ENCODE measurements at regions not wholly inside any gene's neighbourhood (a gene's known extent, or its start where the extent isn't known, plus 50 kb on each side); places are given as distances from the start of the nearest gene placed in this dataset.

- Mint-ChIP-seq H3K36me3 (ENCODE audit: low read depth) (no peaks in the 10 kb centered on the region), H3K27me3 (no peaks in the 10 kb centered on the region), H3K27ac (no peak overlapping the region), H3K4me1 (no peaks in the 10 kb centered on the region), H3K9me3 (peaks cover 12% of the 10 kb centered on the region), H3K4me3 (no peak overlapping the region)
- no peak for DNase-seq
- ChIA-PET POLR2A (no interaction called here), CTCF (no interaction called here)
These were observed 165.2 kb upstream of the SAMSN1 start for GRCh38 chr21:14711287-14711686.

- Mint-ChIP-seq H3K27ac (no peak overlapping the region), H3K4me1 (no peaks in the 10 kb centered on the region), H3K36me3 (ENCODE audit: low read depth) (no peaks in the 10 kb centered on the region), H3K27me3 (no peaks in the 10 kb centered on the region), H3K9me3 (peaks cover 15% of the 10 kb centered on the region), H3K4me3 (no peak overlapping the region)
- ChIA-PET CTCF (no interaction called here), POLR2A (no interaction called here)
- no peak for DNase-seq
These were observed 161.5 kb upstream of the SAMSN1 start for GRCh38 chr21:14707511-14708020.

DNA sequence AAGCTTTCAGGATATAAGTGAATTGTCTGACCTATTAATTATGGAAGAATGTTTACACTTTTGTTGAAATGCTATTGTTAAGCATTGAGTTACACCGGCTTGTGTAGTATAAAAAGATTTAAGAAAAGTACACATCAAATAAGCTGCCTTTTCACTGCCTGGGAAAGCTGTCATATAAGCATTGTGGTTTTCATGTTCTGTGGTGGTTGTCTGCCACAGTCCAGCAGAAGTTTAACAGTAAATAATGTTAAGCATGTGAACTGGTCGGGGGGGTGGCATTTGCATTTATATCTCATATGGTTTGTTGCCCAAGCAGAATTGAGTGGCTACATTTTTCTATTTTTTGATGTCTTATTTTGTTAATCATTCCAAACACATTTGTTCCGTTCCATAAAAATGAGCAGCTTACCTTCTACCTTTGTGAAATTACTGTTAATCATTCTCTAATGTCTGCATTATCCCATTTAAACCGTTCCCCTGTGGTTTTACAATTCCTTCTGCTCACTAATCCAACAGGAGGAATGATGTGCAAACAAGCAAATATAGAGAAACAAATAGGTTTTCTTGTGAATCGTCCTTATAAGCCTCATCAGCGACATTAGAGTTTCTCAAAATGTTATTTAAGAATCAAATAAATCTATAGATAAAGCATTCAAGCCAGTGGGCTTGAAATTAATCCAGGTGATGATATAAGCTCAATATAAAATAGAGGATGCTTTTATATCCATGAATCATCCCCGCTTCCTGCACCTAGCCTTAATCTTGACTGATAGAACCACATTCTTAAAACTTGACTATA is 160.8 kb upstream of the SAMSN1 start:
- Mint-ChIP-seq H3K4me1 (no peaks in the 10 kb centered on the region), H3K36me3 (ENCODE audit: low read depth) (no peaks in the 10 kb centered on the region), H3K4me3 (no peak overlapping the region), H3K9me3 (peaks cover 9% of the 10 kb centered on the region), H3K27ac (no peak overlapping the region), H3K27me3 (no peaks in the 10 kb centered on the region)
- POLR2A ChIA-PET = interaction anchor here (0.8 kb wide), 1 partner anchor 173 kb away, joined by 3 read pairs; no protein-coding TSS in a partner anchor
- DNase-seq = no peak
- CTCF ChIA-PET = no interaction called here

DNA sequence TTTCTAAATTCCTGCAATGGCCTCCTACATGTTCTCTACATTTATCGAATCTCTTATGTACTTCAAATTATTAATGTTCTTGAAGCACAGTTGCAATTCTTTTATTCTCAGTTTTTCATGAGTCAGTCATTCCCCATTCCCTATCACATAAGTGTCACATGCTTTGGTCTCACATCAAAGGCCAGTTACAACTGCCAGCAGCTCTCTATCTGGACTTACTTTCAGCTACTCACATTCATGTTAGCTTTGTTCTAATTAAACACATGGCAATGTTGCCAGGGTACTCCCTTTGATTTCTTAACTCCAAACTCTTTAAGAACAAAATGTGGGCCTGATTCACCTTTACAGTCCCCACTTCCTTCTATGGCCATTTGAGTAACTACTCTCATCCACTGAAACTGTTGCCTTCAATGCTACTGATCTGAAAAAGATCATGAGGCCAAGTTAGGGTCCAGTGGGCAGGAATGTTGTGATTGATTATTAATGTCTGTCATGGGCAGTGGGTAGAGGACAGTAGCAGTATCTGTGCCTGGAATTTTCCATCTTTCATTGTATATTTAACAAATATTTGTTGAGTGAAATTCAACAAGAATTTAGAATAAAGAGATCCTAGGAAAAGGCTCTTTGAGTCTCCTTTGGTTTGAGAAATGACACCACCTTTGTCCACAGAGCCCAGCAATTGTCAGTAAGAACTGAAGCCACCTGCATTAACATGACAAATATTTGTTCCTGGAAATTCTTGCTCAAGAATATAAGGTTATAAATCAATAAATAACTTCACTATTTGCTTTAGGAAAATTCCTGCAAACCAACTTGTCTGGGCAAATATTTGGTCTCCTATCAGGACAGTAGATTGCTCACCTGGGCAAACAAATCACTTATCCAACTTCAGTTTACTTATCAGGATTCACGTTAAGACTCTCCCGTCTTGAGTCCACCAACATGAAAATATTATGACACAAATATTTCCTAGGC is 153.6 kb upstream of the SAMSN1 start:
- Mint-ChIP-seq H3K27ac (no peak overlapping the region), H3K27me3 (no peaks in the 10 kb centered on the region), H3K4me3 (no peak overlapping the region), H3K9me3 (peaks cover 5% of the 10 kb centered on the region), H3K4me1 (no peaks in the 10 kb centered on the region), H3K36me3 (ENCODE audit: low read depth) (no peaks in the 10 kb centered on the region)
- ChIA-PET CTCF (no interaction called here), POLR2A (no interaction called here)
- DNase-seq = no peak

- Mint-ChIP-seq H3K4me1 (no peaks in the 10 kb centered on the region), H3K36me3 (ENCODE audit: low read depth) (peaks cover 3% of the 10 kb centered on the region), H3K27me3 (no peaks in the 10 kb centered on the region), H3K4me3 (no peak overlapping the region), H3K27ac (no peak overlapping the region), H3K9me3 (peaks cover 2% of the 10 kb centered on the region)
- DNase-seq = no peak
- ChIA-PET POLR2A (no interaction called here), CTCF (no interaction called here)
These were observed 151.7 kb upstream of the SAMSN1 start for GRCh38 chr21:14697769-14698168.

GRCh38 chr21:14694817-14695216 is 148.7 kb upstream of the SAMSN1 start:
- ChIA-PET CTCF (no interaction called here), POLR2A (no interaction called here)
- Mint-ChIP-seq H3K27me3 (no peaks in the 10 kb centered on the region), H3K4me3 (no peak overlapping the region), H3K9me3 (peaks cover 1% of the 10 kb centered on the region), H3K4me1 (peaks cover 8% of the 10 kb centered on the region), H3K36me3 (ENCODE audit: low read depth) (peaks cover 12% of the 10 kb centered on the region), H3K27ac (no peak overlapping the region)
- DNase-seq = no peak

GRCh38 chr21:14693997-14694396 is 147.9 kb upstream of the SAMSN1 start:
- H3K9me3 Mint-ChIP-seq = peaks cover 3% of the 10 kb centered on the region
- no peaks in the 10 kb centered on the region for H3K27me3 Mint-ChIP-seq
- peaks cover 14% of the 10 kb centered on the region for H3K36me3 Mint-ChIP-seq (ENCODE audit: low read depth)
- ChIA-PET CTCF (no interaction called here), POLR2A (no interaction called here)
- no peak overlapping the region for H3K27ac Mint-ChIP-seq
- no peak overlapping the region for H3K4me3 Mint-ChIP-seq
- peaks cover 8% of the 10 kb centered on the region for H3K4me1 Mint-ChIP-seq
- DNase-seq = no peak

DNA sequence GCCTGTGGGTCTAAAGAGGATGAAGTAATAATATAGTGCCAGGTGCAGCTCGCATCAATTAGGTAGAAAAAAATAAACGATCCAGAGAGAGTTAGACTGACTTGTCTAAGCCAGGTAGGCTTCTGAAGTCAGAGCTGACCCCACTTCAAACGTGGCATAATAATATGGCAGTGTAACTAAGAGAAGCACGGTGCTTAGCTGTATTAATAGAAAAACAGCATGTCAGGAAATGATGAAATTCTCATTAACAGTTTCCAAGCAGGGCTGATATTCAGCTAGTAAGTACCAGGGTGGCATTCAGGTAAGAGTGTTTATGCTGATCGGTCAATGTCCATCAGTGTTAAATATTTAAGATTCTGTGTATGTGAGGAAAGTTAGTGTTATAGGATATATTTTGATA is 145.8 kb upstream of the SAMSN1 start:
- Mint-ChIP-seq H3K4me1 (peaks cover 18% of the 10 kb centered on the region), H3K4me3 (no peak overlapping the region)

DNA sequence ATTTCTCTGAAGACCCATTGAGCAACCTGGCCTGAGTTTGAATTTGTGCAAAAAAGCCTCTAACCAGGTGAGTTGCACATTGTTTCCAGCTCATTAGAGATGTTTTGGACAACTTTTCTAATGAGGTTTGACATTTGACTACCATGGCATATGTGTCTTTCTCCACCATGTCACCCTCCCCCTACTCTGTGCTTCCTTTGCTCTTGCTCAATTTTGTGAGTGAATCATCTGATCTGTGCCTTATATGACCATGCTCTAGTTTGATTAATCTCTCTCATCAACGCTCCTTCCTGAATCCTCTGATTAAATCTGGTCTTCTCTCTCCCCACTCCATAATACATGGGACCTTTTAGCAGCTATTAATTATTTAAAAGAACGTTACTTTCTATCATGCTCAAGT is 144.8 kb upstream of the SAMSN1 start:
- H3K27ac Mint-ChIP-seq = no peak overlapping the region
- CTCF ChIA-PET = interaction anchor here (1.3 kb wide), 1 partner anchor 24 kb away, joined by 4 read pairs; no protein-coding TSS in a partner anchor
- peaks cover 5% of the 10 kb centered on the region for H3K9me3 Mint-ChIP-seq
- H3K27me3 Mint-ChIP-seq = no peaks in the 10 kb centered on the region
- peaks cover 24% of the 10 kb centered on the region for H3K4me1 Mint-ChIP-seq
- no peak for DNase-seq
- H3K4me3 Mint-ChIP-seq = no peak overlapping the region
- H3K36me3 Mint-ChIP-seq (ENCODE audit: low read depth) = peaks cover 20% of the 10 kb centered on the region
- POLR2A ChIA-PET = no interaction called here

More for the DNA sequence above, 145.8 kb upstream of the SAMSN1 start:
- CTCF ChIA-PET = interaction anchor here (1.3 kb wide), 1 partner anchor 25 kb away, joined by 4 read pairs; no protein-coding TSS in a partner anchor
- POLR2A ChIA-PET = no interaction called here
- no peak for DNase-seq
- H3K9me3 Mint-ChIP-seq = peaks cover 5% of the 10 kb centered on the region
- no peaks in the 10 kb centered on the region for H3K27me3 Mint-ChIP-seq
- H3K27ac Mint-ChIP-seq = peak overlapping the region; percentile 36
- peaks cover 20% of the 10 kb centered on the region for H3K36me3 Mint-ChIP-seq (ENCODE audit: low read depth)

- ChIA-PET CTCF (interaction anchor here (1.5 kb wide), 1 partner anchor 49 kb away, joined by 3 read pairs; no protein-coding TSS in a partner anchor), POLR2A (no interaction called here)
- Mint-ChIP-seq H3K36me3 (ENCODE audit: low read depth) (peaks cover 20% of the 10 kb centered on the region), H3K9me3 (peaks cover 5% of the 10 kb centered on the region), H3K4me3 (no peak overlapping the region), H3K4me1 (peaks cover 32% of the 10 kb centered on the region), H3K27ac (no peak overlapping the region), H3K27me3 (no peaks in the 10 kb centered on the region)
- no peak for DNase-seq
These were observed 142.8 kb upstream of the SAMSN1 start for GRCh38 chr21:14688936-14689335.

DNA sequence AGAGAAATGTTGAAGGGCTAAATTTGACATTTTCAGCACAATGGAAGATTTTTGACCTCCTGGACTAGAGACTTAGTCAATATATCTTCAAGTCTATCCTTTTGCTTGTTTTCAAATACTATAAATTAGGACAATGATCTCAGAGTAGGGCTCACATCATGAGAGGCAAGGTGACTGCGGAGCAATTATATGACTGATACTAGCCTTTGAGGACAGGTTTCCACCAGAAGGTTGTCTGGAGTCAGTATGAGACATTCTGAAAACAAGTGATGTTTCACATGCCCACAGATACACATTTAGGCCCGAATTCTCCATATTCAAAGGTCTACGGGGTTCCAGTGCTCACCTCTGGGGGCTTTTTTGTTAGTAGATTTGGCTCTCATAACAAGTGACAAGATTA is 142.3 kb upstream of the SAMSN1 start:
- peaks cover 5% of the 10 kb centered on the region for H3K9me3 Mint-ChIP-seq
- peaks cover 20% of the 10 kb centered on the region for H3K36me3 Mint-ChIP-seq (ENCODE audit: low read depth)
- H3K4me1 Mint-ChIP-seq = peaks cover 33% of the 10 kb centered on the region
- POLR2A ChIA-PET = interaction anchor here (2.0 kb wide), 1 partner anchor 12 kb away, joined by 11 read pairs; no protein-coding TSS in a partner anchor
- H3K27me3 Mint-ChIP-seq = no peaks in the 10 kb centered on the region
- H3K27ac Mint-ChIP-seq = no peak overlapping the region
- CTCF ChIA-PET = interaction anchor here (1.5 kb wide), 1 partner anchor 49 kb away, joined by 3 read pairs; no protein-coding TSS in a partner anchor
- H3K4me3 Mint-ChIP-seq = no peak overlapping the region
- DNase-seq = no peak

GRCh38 chr21:14687268-14687625 is 141.1 kb upstream of the SAMSN1 start:
- ChIA-PET CTCF (interaction anchor here (1.1 kb wide), 1 partner anchor 270 kb away, joined by 3 read pairs; no protein-coding TSS in a partner anchor), POLR2A (interaction anchor here (1.2 to 2.0 kb wide), 4 partner anchors 11 to 160 kb away, joined by 3 to 11 read pairs (median 4); no protein-coding TSS in a partner anchor)
- H3K4me1 Mint-ChIP-seq = peaks cover 38% of the 10 kb centered on the region
- no peaks in the 10 kb centered on the region for H3K27me3 Mint-ChIP-seq
- H3K36me3 Mint-ChIP-seq (ENCODE audit: low read depth) = peaks cover 17% of the 10 kb centered on the region
- H3K27ac Mint-ChIP-seq = no peak overlapping the region
- peaks cover 5% of the 10 kb centered on the region for H3K9me3 Mint-ChIP-seq
- H3K4me3 Mint-ChIP-seq = no peak overlapping the region
- no peak for DNase-seq

Measured in activated CD4-positive, alpha-beta memory T cell treated with anti-CD3 and anti-CD28 coated beads, Interleukin-2, amount 10 ng/mL, durations not matched to agents 7 days and 5 days (primary cell).